Vagina (tissue), 2 donors: ENCODE measurements at regions not wholly inside any gene's neighbourhood (a gene's known extent, or its start where the extent isn't known, plus 50 kb on each side); places are given as distances from the start of the nearest gene placed in this dataset.

Experiments used
- CTCF ChIP-seq, 3 experiments: fragments of 450-650 bp in 2 of 3; fragments of 200-600 bp in 1 of 3; sonication (generic) in 1 of 3; IDR thresholded peaks; one replicate each; pipeline ENCODE4 v1.5.1; 2017 to 2019; ENCODE audit warnings: antibody characterized with exemption in 3 of 3, mild to moderate bottlenecking in 2 of 3, moderate library complexity in 2 of 3
- POLR2AphosphoS5 ChIP-seq, 2 donors: sonication (generic); formaldehyde crosslinking; IDR thresholded peaks; one replicate each; pipeline ENCODE4 v1.9.0; 2017; ENCODE audit warnings: antibody characterized with exemption in 2 of 2, mild to moderate bottlenecking in 2 of 2, low read depth in 1 of 2; ENCODE audit not compliant: insufficient read depth in 1 of 2

- no peak for TF ChIP-seq CTCF (IDR thresholded peaks at IDR 0.05)
- TF ChIP-seq POLR2AphosphoS5 (IDR thresholded peaks at IDR 0.05; ENCODE audit: insufficient read depth in 1 of 2, low read depth in 1 of 2), result no peak
Observed at GRCh38 chr1:29514361-29515169, 278.2 kb downstream of the PTPRU start.
